GM10266 (cell line): ENCODE measurements at regions not wholly inside any gene's neighbourhood (a gene's known extent, or its start where the extent isn't known, plus 50 kb on each side); places are given as distances from the start of the nearest gene placed in this dataset.
"Not testable (repeated sequence)": the region's sequence is repeated elsewhere in the genome, so short reads cannot be mapped to it uniquely, and the experiment has no call there.

Experiments used
- DNase-seq: peaks from one replicate; pipeline ENCODE4 v3.0.0; 2012; ENCODE audit errors: extremely low spot score
- TF ChIP-seq, protein P1 (sequence below): IDR thresholded peaks from 2 replicates; pipeline ENCODE4 v1.5.1; 2012; ENCODE audit warnings: mild to moderate bottlenecking, low read depth; ENCODE audit not compliant: control insufficient read depth, insufficient read depth; ENCODE audit errors: missing control alignments

DNA sequence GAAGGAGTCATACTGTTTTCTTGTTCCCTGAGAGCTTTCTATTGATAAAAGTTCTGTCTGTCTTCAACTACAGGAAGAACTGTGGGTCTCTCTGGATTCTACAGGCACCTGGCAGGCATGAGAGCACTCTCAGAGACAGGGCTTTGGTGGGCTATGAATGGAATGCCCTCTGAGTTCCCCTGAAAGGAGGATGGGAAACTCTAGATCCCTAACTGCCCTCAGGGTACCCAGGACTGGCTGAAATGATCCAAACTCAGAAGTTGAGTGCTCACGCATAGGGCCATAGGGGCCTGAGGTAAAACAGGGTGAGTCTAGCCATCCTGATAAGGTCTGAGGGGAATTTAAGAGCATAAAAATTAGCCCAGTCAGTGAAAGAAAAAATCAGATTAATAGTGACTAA, 59.0 kb upstream of the SCRG1 start:
- TF ChIP-seq, protein P1, sequence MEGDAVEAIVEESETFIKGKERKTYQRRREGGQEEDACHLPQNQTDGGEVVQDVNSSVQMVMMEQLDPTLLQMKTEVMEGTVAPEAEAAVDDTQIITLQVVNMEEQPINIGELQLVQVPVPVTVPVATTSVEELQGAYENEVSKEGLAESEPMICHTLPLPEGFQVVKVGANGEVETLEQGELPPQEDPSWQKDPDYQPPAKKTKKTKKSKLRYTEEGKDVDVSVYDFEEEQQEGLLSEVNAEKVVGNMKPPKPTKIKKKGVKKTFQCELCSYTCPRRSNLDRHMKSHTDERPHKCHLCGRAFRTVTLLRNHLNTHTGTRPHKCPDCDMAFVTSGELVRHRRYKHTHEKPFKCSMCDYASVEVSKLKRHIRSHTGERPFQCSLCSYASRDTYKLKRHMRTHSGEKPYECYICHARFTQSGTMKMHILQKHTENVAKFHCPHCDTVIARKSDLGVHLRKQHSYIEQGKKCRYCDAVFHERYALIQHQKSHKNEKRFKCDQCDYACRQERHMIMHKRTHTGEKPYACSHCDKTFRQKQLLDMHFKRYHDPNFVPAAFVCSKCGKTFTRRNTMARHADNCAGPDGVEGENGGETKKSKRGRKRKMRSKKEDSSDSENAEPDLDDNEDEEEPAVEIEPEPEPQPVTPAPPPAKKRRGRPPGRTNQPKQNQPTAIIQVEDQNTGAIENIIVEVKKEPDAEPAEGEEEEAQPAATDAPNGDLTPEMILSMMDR: no peak

DNA sequence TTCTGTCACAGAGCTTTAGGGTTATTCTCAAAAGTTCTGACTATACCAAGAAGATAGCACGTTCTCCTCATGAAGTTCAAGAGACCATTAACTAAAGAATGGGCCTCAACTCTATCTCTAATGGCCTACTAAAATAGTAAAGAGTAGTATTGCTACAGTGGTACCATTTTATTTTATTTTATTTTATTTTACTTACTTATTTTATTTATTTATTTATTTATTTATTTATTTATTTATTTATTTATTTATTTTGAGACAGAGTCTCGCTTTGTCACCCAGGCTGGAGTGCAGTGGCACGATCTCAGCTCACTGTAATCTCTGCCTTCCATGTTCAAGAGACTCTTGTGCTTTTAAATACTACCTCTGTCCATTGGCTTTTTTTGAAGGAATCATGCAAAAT, 52.5 kb upstream of the SCRG1 start:
- DNase-seq: not testable (repeated sequence)

More for the DNA sequence above, 59.0 kb upstream of the SCRG1 start:
- DNase-seq: no peak

DNA sequence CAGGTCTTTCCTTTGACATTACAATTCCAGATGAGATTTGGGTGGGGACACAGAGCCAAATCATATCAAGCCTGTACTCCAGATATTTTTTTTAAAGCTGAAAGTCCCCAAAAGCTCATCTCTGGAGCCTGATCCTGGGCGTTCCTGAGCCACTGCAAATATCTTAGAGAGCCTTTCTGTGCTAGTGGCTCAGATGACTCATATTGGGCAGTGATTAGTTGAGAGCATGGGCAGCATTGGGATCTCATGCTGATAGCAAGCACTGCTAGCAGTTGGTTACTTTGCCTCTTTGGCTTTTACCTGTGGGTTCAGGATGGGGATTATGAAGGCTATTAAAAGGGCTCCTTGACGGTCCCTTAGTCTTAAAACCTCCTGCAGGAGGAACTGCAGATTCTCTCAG, 51.4 kb upstream of the SCRG1 start:
- no peak for DNase-seq
- TF ChIP-seq, protein P1: no peak

DNA sequence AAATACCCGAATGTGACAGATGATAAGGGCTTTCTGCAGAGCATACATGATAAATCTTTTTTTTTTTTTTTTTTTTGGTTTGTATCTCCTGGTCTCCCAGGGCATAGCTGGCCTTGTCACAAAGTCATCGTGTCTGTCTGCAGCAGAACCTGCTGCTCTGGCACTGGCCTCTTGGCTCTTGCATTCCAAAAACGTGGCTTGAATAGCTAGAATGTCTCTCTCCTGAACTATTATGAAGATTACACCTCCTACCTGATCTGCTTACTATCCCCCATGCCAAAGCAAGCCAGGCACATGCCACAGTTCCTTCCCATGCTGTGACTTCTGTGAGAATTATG, 50.4 kb upstream of the SCRG1 start:
- no peak for DNase-seq

DNA sequence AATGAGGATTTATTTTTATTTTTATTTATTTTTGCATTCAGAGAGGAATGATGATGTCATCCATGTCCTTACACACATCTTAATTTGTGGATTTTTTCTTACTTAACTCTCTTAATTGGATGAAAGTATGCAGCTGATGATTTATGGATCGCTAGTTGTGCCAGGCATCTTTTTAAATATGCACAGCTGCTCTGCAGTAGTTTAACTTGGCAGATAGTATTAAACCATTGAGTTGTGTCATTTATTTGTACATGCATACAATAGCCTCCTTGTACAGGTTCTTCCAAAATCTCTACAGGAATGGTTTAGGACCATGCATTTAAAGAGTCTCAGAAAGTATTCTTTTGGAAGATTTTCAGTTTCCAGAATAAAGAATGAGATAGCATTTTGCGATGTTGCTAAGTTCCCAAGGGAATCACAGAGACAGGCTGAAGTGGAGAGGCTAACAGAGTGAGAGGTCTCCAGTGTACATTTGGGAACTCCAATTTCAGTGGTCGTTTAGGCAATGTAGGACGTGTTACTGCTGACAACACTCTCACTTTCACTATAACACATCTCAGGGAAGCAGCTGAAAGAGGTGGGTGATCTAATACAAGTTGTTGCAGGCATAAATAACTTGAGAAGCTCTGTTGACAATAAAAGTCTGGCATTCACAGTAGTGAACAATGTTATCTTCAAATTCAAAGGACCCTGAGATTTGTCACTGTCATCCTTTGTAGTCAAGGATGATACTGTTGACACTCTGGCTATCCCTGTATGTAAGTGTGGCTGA, 49.9 kb upstream of the SCRG1 start:
- TF ChIP-seq, protein P1: no peak

More for the DNA sequence above, 50.4 kb upstream of the SCRG1 start:
- TF ChIP-seq, protein P1: no peak

More for the DNA sequence above, 49.9 kb upstream of the SCRG1 start:
- DNase-seq: peak; percentile 29
